Cardiac fibroblast (primary cell): ENCODE measurements at regions not wholly inside any gene's neighbourhood (a gene's known extent, or its start where the extent isn't known, plus 50 kb on each side); places are given as distances from the start of the nearest gene placed in this dataset.

Experiments used
- DNase-seq, 2 donors: peaks; one replicate each; pipeline versions ENCODE4 v3.0.0 to v3.0.0-alpha.2; 2010; ENCODE audit warnings: low read depth in 2 of 2
- H3K4me3 ChIP-seq, 2 donors: replicated peaks in 1 of 2; 1 replicate in 1 of 2; 2 replicates in 1 of 2; pipeline ENCODE4 v1.5.1; 2011; ENCODE audit warnings: low read depth in 2 of 2, low read length in 2 of 2, mild to moderate bottlenecking in 2 of 2, moderate library complexity in 1 of 2
- TF ChIP-seq, protein P1 (sequence below): IDR thresholded peaks from one replicate; pipeline ENCODE4 v1.5.1; 2011; ENCODE audit warnings: low read depth, mild to moderate bottlenecking, low read length, inconsistent platforms

DNA sequence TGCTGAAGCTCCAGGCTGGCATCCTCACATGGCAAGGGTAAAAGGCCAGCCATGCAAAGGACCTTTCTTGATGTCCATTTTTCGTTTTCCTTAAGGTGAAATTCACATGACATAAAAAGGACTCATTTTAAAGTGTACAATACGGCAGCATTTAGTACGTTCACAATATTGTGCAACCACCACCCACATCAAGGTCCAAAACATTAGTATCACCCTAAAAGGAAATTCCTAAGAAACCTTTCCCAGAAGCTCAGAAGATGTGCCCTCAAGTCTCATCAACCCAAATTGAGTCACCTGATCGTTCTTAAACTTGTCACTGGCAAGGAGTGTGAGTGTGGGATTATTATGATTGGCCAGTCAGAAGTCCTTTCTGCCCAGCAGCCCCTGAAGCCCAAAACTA, 250.1 kb downstream of the TLE3 start:
- TF ChIP-seq, protein P1, sequence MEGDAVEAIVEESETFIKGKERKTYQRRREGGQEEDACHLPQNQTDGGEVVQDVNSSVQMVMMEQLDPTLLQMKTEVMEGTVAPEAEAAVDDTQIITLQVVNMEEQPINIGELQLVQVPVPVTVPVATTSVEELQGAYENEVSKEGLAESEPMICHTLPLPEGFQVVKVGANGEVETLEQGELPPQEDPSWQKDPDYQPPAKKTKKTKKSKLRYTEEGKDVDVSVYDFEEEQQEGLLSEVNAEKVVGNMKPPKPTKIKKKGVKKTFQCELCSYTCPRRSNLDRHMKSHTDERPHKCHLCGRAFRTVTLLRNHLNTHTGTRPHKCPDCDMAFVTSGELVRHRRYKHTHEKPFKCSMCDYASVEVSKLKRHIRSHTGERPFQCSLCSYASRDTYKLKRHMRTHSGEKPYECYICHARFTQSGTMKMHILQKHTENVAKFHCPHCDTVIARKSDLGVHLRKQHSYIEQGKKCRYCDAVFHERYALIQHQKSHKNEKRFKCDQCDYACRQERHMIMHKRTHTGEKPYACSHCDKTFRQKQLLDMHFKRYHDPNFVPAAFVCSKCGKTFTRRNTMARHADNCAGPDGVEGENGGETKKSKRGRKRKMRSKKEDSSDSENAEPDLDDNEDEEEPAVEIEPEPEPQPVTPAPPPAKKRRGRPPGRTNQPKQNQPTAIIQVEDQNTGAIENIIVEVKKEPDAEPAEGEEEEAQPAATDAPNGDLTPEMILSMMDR = no peak
- no peak overlapping the region for H3K4me3 ChIP-seq
- peak; percentile 11 to 47 for DNase-seq

DNA sequence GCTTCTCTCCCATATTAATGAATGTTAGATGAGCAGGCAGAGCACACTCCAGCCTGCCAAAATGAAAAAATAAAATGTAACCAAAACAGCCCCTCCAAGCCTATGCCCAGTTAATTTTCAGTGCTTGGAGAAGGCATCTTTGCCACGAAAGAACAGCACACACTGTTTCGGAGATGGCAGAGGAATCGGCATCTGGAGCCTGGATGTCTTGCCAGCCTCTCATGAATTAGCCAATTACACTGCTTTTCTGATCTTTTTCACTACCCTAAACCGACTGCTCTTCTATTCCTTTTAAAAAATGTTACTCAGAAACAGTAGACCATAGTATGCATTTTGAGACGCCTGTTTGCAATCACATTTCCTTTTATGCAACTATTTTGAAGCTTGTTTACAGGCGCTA, 249.6 kb downstream of the TLE3 start:
- no peak overlapping the region for H3K4me3 ChIP-seq
- TF ChIP-seq, protein P1 = no peak
- DNase-seq = no peak

DNA sequence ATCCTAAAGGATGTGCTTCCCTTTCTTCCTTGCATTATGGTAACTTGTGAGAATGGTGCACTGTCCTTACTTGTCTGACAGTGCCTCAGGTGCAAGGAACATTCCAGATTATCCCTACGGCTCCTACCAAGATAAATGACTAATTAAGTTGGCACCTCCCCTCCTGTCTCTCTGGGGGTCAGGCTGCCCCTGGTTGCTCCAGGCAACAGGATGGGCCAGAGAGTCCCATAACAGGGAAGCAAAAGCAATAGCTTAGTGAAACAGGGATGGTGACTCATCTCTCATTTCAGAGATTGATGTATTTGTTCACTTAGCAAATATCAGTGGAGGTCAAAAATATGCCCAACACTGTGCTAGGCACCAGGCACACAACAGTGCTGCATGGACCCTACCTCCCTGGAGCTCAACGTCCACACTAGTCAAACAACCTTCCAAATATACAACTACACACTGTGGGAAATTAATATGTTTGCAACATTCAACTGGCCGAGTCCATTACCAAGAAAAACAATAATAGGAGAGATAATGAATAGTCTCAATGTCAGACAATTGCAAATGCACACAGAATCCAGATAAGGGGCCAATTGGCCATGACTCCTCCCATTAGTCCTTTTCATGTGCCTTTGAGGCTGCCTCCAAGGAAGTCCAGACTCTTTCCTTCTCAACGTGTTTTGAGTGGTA, 249.0 kb downstream of the TLE3 start:
- TF ChIP-seq, protein P1 = no peak
- DNase-seq = no peak
- H3K4me3 ChIP-seq = no peak overlapping the region

DNA sequence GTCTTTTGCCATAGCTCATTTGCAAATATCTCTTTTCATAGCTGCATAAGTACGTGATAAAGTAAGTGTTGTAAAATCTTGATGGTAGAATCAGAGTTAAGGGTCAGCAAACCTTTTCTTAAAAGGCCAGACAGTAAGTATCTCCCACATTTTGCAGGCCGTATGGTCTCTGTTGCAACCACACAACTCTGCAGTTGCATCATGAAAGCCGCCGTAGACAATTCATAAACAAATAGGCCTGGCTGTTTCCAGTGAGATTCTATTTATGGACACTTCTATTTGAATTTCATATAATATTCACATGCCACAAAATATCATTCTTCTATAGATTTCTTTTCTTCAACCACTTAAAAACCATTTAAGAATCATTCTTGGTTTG, 248.5 kb downstream of the TLE3 start:
- TF ChIP-seq, protein P1 = no peak
- DNase-seq = no peak

DNA sequence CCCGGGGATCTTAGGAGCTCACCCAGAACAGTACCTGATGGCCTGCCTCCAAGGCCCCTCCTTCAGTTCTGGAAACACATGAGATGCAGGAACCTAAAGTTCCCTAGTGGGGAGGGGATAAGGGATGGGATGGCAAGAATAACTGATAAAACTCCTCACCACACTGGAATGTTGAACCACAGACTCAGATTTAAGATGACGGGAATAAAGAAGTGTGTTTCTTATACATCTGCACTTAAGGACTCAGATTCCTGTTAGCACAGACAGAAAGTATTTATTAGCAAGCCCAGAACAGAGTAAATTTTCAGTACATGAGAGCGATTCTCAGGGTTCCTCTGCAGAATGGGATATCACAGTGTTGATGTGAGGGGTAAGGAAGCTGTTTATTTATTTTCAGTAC, 245.2 kb downstream of the TLE3 start:
- peak; percentile 26 to 68 for DNase-seq
- H3K4me3 ChIP-seq = no peak overlapping the region
- TF ChIP-seq, protein P1 = no peak

More for the DNA sequence above, 248.5 kb downstream of the TLE3 start:
- no peak overlapping the region for H3K4me3 ChIP-seq

DNA sequence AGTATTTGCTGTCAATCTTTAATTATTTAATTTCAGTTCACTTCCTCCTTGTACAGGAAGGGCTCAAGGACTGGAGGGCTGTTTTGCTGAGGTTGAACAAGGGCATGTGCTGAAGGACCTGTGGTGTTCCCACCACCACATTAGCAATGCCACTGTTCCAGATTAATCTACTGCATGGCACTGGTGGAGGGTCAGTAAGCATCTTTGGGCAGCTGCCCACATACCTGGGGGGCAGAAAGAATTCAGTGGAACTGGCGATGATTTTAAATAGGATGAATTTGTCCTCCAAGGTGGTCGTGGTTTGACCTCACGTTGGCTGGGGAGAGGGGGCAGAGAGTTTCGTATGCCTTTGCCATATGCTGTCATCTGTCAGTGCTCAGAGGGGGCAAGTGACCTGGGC, 244.8 kb downstream of the TLE3 start:
- no peak for DNase-seq
- H3K4me3 ChIP-seq = no peak overlapping the region
- TF ChIP-seq, protein P1 = no peak

DNA sequence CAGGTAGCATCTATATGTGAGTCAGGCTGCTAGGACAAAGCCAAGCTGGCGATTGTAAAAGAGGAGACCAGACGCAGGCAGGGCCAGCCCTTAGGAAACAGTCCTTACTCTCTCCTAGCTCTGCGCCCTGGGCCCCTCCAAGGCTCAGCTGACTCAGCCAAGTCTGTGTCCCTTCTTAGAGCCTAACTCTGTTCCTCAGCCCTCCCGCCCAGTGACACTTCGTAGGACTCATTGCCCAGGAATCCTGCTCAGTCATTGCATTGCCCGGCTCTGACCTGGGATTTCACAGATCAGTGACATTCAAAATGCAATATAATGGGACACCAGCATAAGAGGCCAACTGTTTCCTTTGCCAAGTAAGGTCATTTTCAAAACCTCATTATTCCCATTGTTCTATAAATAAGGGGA, 244.2 kb downstream of the TLE3 start:
- no peak overlapping the region for H3K4me3 ChIP-seq
- DNase-seq = peak; percentile 80 to 85
- TF ChIP-seq, protein P1 = no peak
